T47D (cell line): ENCODE measurements at regions not wholly inside any gene's neighbourhood (a gene's known extent, or its start where the extent isn't known, plus 50 kb on each side); places are given as distances from the start of the nearest gene placed in this dataset.
A peak's percentile ranks its signal among the peaks of the same experiment; 100 is the strongest.

ENCODE experiments used
- DNase-seq, 2 experiments: peaks; one replicate each; pipeline versions ENCODE4 v3.0.0 to v3.0.0-alpha.2; 2011 to 2012; ENCODE audit warnings: low read depth in 1 of 2, low spot score in 1 of 2
- JUND ChIP-seq: IDR thresholded peaks from 2 replicates; pipeline ENCODE4 v1.6.1; 2012; ENCODE audit warnings: low read depth
- in situ Hi-C: cut with HindIII; loops from 2 replicates; pipeline ENCODE4 v1.10.0; 2016; ENCODE audit warnings: low sequenced_read_pairs, low pct_unique_long_range_greater_than_20kb

DNA sequence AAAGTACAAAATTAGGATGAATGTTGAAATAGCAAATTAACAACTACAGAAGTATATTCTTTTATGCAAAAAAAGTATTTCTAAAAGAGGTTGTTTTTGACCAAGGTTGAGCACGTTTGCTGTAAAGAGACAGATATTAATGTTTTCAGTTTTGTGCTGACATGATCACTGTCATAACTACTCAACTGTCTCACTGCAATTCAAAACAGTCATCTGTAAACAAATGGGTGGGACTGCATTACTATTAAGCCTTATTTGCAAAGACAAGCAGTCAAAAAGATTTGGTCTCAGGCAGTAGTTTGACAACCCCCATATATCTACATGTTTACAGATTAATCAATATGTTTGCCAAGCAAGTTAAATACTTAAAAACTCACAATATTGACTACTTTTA lies 109.1 kb upstream of the ZNF385D start:
- DNase-seq: no peak
- in situ Hi-C loops: no loop called here
- TF ChIP-seq JUND: no peak

GRCh38 chr3:21860657-21861056 lies 109.6 kb upstream of the ZNF385D start:
- TF ChIP-seq JUND: no peak
- no peak for DNase-seq

GRCh38 chr3:21876782-21877181 lies 125.8 kb upstream of the ZNF385D start:
- in situ Hi-C loops: no loop called here
- TF ChIP-seq JUND: no peak
- no peak for DNase-seq

More at GRCh38 chr3:21860657-21861056, 109.6 kb upstream of the ZNF385D start:
- in situ Hi-C loops: no loop called here

GRCh38 chr3:21877214-21877754 lies 126.3 kb upstream of the ZNF385D start:
- in situ Hi-C loops: no loop called here
- no peak for TF ChIP-seq JUND
- DNase-seq: no peak

- no peak for TF ChIP-seq JUND
- in situ Hi-C loops: no loop called here
- no peak for DNase-seq
Measured at GRCh38 chr3:21879184-21879886, 128.3 kb upstream of the ZNF385D start.

DNA sequence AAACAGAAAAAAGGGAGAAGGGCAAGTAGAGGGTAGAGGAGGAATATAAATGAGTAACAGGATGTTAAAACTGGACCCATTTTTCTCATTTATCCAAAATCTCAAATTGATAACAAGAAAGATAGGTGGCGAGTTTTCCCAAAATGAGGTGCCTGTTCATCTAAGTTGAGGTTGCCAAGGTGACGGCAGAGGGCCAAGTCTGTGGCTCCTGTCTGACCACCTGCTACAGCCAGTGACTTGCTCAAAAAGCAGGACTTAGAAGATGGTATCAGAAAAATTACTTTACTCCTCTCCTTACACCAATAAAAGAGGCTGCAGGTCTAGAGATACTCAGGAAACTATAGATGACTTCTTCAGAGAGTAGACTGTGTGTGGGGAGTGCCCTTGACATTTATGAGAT lies 137.6 kb upstream of the ZNF385D start:
- no peak for DNase-seq
- no peak for TF ChIP-seq JUND
- in situ Hi-C loops: no loop called here

DNA sequence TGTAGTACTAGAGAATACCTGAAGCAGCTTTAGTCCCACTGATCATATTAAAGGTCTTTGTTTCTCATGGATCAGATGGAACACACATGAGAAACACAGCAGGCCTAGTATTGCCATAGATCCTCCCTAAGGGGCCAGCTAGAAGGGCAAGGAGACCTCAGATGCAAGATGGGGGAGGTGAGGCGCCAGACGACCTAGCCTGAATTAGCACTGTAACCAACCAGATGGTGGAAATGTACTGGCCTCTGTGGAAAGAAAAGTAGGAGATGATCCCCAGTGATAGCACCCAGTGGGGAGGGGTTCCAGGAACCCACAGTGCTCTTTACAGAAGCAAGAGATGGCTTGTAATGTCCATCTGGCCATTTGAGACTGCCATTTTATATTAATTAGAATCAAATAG lies 138.2 kb upstream of the ZNF385D start:
- TF ChIP-seq JUND: no peak
- no peak for DNase-seq
- in situ Hi-C loops: no loop called here

DNA sequence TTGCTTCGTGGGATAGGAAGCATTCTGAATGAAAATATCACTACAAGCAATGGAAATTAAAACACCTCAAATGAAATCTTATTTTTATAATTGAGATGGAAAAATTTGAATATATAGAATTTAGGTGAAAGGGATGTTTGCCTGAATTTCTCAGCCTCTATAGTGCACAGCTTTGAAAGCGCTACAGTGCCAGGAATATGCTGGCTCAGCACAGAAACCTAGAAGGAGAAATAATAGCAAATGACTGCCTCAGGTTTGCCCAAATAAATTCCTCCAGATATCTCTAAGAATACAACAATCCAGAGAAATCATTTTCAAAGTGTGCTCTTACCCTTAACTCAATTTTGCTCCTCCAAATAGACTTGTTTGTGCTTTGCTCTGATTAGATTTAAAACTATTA lies 141.1 kb upstream of the ZNF385D start:
- TF ChIP-seq JUND: no peak
- DNase-seq: no peak
- in situ Hi-C loops: no loop called here

DNA sequence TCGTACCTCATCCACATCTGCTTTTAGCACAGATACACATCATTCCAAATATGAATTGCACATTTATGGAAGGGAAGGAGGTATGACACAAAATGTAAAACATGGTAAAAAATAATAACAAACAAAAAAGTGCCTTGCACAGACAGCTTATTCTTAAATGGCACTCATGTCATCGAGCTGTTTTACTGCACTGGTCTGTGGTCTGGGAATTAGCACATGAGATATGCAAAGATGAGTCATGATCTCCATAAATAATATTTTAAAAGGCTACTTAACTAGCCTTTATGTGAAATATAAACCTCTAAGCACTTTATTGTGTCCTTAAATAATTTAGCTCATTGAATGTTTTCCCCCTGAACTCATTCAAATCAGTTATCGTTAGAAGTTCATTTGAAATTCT lies 142.2 kb upstream of the ZNF385D start:
- no peak for DNase-seq
- no peak for TF ChIP-seq JUND
- in situ Hi-C loops: no loop called here

- TF ChIP-seq JUND: no peak
- peak; percentile 4 to 37 for DNase-seq
- in situ Hi-C loops: no loop called here
Measured at GRCh38 chr3:21894459-21895340, 143.7 kb upstream of the ZNF385D start.

- TF ChIP-seq JUND: no peak
- in situ Hi-C loops: no loop called here
- no peak for DNase-seq
Measured at GRCh38 chr3:21898316-21898715, 147.3 kb upstream of the ZNF385D start.

DNA sequence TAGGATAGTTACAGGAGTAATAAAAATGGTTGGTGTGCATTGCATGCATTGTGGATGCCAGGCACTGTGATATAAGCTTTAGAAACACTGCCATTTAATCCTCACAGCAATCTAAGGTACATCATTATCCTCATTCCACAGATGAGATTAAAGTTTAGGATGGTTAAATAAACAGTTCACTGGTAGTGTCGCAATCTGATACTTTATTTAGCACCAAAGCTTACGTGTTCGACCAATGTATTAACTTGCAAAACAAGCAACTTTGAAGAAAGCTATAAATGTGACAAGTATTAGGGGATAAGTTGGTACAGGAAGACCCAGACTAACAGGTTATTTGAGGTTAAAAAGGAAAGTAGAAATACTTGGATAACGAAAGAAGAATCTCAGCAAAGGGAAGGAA lies 150.5 kb upstream of the ZNF385D start:
- no peak for TF ChIP-seq JUND
- in situ Hi-C loops: no loop called here
- no peak for DNase-seq

DNA sequence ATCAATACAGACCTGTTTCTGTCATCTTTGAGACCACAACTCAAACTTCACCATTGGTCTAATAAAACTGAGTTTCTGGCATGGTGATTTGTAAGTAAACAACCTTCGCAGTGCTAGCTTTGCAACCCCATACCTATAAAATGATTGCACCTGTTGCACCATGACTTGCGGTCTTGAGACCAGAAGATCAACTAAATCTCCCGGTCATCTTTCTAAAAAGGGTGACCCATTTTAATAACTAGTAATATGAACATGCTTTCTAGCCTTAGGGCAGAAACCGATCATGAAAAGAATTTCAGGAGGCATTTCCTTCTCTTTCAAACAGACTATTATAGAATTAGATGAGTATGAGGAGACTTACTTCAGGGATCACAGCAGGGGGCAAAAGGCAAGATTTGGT lies 151.9 kb upstream of the ZNF385D start:
- no peak for TF ChIP-seq JUND
- in situ Hi-C loops: no loop called here
- no peak for DNase-seq
